Epithelial cell of esophagus (primary cell): ENCODE measurements at regions not wholly inside any gene's neighbourhood (a gene's known extent, or its start where the extent isn't known, plus 50 kb on each side); places are given as distances from the start of the nearest gene placed in this dataset.

Source experiments
- DNase-seq: peaks from one replicate; pipeline ENCODE4 v3.0.0; 2010; ENCODE audit warnings: low read depth
- H3K4me3 ChIP-seq: 2 replicates; pipeline ENCODE4 v1.5.1; 2011; ENCODE audit warnings: mild to moderate bottlenecking, low read length, control low read depth
- TF ChIP-seq, protein P1 (sequence below): IDR thresholded peaks from 2 replicates; pipeline ENCODE4 v1.5.1; 2011; ENCODE audit warnings: low read depth, mild to moderate bottlenecking, low read length, control low read depth, inconsistent platforms; ENCODE audit not compliant: insufficient read depth; ENCODE audit errors: missing control alignments

DNA sequence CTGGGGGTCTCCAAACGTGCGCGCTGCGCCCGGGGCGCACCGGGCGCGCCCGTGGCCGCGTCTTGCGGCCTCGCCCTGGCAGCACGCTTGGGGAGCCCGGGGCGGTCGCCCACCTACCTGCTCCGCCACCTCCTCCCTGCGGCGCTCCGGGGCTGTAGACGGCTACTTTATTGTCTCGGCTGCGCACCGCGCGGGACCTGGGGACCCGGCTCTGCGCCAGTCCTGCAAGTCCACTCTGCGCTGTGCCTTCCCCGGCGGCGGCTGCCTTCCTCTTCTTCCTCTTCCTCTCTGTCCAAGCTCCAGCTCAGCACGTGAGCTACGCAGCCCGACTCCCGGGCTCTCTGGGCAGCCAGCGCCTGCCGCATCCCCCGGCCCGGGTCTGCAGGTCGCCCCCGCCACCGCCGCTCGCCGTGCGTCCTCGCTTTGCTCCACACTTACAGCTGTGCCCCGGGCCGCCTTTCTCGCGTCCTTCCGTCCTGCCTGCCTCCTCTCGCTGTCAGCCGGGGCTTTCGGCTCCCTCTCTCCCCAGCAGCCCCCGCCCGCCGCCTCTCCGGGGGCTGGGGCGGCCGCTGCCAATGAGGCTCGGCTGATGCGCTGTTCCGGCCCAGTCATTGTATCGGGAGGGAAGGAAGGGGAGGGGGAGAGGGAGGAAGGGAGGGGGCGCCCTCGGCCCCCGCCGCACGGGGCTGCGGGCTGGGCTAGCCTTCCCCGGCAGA lies 156.4 kb upstream of the FRMD4B start:
- peak overlapping the region; percentile 78 for H3K4me3 ChIP-seq

DNA sequence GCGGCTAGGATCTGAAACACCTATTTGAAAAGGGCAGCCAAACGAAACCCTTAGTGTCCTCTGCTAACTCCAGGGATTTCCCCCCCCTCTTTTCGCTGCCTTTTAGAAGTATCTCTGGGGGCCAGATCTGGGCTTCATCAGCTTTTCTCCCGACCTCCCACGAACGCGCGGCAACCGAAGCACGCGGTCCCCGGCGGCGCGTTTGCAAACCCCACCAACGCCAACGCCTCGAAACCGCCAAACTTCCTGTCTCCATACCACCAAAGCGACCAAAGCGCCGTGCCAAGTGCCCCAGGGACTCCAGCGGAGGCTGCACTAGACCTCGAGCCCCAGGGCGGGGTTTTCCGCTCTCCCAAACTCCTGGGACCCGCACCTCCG lies 155.8 kb upstream of the FRMD4B start:
- TF ChIP-seq, protein P1, sequence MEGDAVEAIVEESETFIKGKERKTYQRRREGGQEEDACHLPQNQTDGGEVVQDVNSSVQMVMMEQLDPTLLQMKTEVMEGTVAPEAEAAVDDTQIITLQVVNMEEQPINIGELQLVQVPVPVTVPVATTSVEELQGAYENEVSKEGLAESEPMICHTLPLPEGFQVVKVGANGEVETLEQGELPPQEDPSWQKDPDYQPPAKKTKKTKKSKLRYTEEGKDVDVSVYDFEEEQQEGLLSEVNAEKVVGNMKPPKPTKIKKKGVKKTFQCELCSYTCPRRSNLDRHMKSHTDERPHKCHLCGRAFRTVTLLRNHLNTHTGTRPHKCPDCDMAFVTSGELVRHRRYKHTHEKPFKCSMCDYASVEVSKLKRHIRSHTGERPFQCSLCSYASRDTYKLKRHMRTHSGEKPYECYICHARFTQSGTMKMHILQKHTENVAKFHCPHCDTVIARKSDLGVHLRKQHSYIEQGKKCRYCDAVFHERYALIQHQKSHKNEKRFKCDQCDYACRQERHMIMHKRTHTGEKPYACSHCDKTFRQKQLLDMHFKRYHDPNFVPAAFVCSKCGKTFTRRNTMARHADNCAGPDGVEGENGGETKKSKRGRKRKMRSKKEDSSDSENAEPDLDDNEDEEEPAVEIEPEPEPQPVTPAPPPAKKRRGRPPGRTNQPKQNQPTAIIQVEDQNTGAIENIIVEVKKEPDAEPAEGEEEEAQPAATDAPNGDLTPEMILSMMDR = no peak
- H3K4me3 ChIP-seq = peak overlapping the region; percentile 78
- DNase-seq = peak; percentile 49

More for the DNA sequence above, 156.4 kb upstream of the FRMD4B start:
- TF ChIP-seq, protein P1 = no peak
- peak; percentile 58 for DNase-seq

DNA sequence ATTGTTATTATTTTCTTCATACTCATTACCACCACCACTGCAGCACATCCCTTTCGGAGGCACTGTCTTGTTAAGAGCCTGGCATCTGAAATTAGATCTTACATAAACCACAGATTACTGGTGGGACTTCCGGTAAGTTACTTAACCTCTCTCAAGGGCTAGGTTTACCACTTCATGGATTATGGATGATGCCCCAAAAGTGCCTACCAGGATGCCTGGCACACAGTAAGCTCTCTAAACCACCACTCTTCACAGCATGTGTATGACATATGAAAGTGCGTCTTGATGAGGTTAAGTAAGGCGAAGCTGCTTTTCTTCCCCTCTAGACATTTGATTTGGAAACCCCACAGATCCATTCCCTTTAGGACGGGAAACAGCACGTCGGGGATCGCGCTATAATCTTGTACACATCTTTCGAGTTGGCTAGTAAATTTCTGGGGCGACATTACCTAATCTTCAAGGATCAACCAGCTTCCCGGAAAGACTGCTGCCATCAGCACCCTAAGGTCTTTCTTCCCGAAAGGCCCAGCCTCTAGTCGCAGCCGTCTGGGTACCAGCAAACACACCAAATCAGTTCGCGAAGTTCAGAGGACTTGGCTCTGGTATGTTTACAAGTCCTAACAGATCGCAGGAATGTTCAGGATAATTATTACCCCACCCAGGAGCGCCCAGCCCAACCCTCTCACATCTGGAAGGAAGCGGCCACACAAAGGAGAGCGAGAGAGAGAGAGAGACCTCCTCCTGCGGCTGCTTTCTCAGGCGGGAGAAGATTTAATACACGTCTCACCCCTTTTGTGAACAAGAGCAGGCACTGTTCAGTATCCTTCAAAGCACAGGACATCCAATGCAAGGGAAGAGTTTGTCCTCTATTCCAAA lies 155.1 kb upstream of the FRMD4B start:
- H3K4me3 ChIP-seq = peak overlapping the region; percentile 78

DNA sequence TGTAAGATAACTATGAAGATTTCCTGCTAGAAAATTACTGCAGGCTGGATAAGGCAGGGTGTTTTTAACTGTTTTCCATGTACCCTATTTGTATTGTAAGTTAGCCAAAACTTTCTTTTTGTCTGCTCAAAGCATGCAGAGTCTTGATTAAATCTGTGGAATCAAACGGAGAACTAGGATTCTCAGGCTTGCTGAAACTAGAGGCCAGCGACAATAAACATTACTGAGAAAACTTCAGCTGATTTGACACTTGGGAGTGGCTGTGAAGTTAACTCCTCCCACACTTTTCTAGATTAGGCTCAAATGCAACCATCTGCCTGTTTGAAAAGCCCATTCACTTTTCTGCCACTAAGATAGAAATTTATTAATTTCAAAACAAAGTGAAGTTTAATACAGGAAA lies 153.2 kb upstream of the FRMD4B start:
- peak; percentile 24 for DNase-seq
- TF ChIP-seq, protein P1 = no peak
- H3K4me3 ChIP-seq = no peak overlapping the region

More for the DNA sequence above, 155.1 kb upstream of the FRMD4B start:
- TF ChIP-seq, protein P1 = no peak
- DNase-seq = peak; percentile 97

DNA sequence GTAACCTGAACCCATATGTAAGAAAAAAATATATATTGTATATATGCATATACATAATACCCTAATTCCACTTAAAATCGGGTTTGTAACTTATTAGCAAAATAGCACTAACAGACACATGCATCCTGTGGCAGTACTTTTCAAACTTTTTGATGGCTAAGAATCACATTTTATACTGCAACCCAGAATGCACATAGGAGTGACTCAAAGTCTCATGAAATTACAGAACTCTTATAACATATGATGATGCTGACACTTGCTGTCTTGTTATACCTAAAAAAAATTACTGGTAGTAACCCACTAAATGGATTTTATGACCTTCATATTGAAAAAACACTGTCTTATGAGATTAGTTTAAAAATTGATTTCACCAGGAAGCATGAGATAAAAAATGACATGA lies 152.4 kb upstream of the FRMD4B start:
- no peak overlapping the region for H3K4me3 ChIP-seq
- TF ChIP-seq, protein P1 = no peak
- no peak for DNase-seq

DNA sequence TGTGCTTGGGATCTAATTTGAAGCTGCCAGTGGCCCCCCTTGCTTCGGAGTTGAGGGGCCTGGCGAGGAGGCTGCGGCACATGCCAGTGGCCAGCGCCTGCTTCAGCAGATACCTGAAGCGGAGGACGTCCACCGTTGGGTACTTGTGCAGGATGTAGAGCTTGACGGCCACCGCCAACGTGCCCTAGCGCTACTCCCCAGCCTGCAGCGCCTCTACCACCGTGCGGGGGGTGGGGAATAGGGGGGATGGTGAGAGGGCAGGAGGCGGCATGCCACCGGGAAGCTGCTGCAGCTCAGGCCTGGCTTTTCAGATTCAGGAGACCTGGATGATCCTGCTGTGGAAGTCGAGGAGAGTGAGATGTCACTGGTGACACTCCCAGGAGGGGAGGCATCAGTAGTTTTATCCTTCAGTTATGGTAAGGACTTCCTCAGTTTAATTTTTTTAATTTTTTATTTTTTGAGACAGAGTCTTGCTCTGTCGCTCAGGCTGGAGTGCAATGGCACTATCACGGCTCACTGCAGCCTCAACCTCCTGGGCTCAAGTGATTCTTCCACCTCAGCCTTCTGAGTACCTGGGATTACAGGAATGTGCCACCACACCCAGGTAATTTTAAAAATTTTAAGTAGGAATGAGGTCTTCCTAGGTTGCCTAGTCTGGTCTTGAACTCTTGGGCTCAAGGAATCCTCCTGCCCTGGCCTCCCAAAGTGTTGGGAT lies 150.6 kb upstream of the FRMD4B start:
- H3K4me3 ChIP-seq = no peak overlapping the region
- DNase-seq = no peak
- TF ChIP-seq, protein P1 = no peak
